HG02970 (cell line): ENCODE measurements at regions not wholly inside any gene's neighbourhood (a gene's known extent, or its start where the extent isn't known, plus 50 kb on each side); places are given as distances from the start of the nearest gene placed in this dataset.
"Not testable (repeated sequence)": the region's sequence is repeated elsewhere in the genome, so short reads cannot be mapped to it uniquely, and the experiment has no call there.

Experiments
- ATAC-seq: cut with Tn5 transposase; IDR thresholded peaks from one replicate; pipeline ENCODE4 v1.9.1; 2021; ENCODE audit warnings: mild to moderate bottlenecking, moderate library complexity, moderate number of reproducible peaks; ENCODE audit not compliant: unreplicated experiment, low FRiP score

GRCh38 chr6:14505401-14505800, 387.8 kb downstream of the CD83 start:
- ATAC-seq = no peak

- no peak for ATAC-seq
These were observed 389.2 kb downstream of the CD83 start for GRCh38 chr6:14506656-14507246.

GRCh38 chr6:14509120-14509519, 391.5 kb downstream of the CD83 start:
- no peak for ATAC-seq

GRCh38 chr6:14510038-14510437, 392.5 kb downstream of the CD83 start:
- no peak for ATAC-seq

GRCh38 chr6:14511061-14511586, 393.6 kb downstream of the CD83 start:
- ATAC-seq = no peak

GRCh38 chr6:14512246-14512645, 394.7 kb downstream of the CD83 start:
- no peak for ATAC-seq

- ATAC-seq = no peak
These were observed 396.2 kb downstream of the CD83 start for GRCh38 chr6:14513496-14514393.

GRCh38 chr6:14516956-14517355, 399.4 kb downstream of the CD83 start:
- no peak for ATAC-seq

GRCh38 chr6:14517516-14518105, 400.0 kb downstream of the CD83 start:
- no peak for ATAC-seq

GRCh38 chr6:14518515-14519217, 401.1 kb downstream of the CD83 start:
- no peak for ATAC-seq

- no peak for ATAC-seq
These were observed 402.5 kb downstream of the CD83 start for GRCh38 chr6:14520029-14520428.

- no peak for ATAC-seq
These were observed 403.0 kb downstream of the CD83 start for GRCh38 chr6:14520536-14520935.

- ATAC-seq = no peak
These were observed 403.6 kb downstream of the CD83 start for GRCh38 chr6:14521141-14521540.

- not testable (repeated sequence) for ATAC-seq
These were observed 404.3 kb downstream of the CD83 start for GRCh38 chr6:14521861-14522260.

- no peak for ATAC-seq
These were observed 406.7 kb downstream of the CD83 start for GRCh38 chr6:14524319-14524718.

- no peak for ATAC-seq
These were observed 412.8 kb downstream of the CD83 start for GRCh38 chr6:14530385-14530784.

- no peak for ATAC-seq
These were observed 415.9 kb downstream of the CD83 start for GRCh38 chr6:14533446-14533845.

- ATAC-seq = no peak
These were observed 419.5 kb downstream of the CD83 start for GRCh38 chr6:14537030-14537429.

GRCh38 chr6:14540276-14540675, 422.7 kb downstream of the CD83 start:
- ATAC-seq = no peak

GRCh38 chr6:14540810-14541540, 423.4 kb downstream of the CD83 start:
- no peak for ATAC-seq
